Thymus (tissue), 11 donors: ENCODE measurements at regions not wholly inside any gene's neighbourhood (a gene's known extent, or its start where the extent isn't known, plus 50 kb on each side); places are given as distances from the start of the nearest gene placed in this dataset.
"Not testable (repeated sequence)": the region's sequence is repeated elsewhere in the genome, so short reads cannot be mapped to it uniquely, and the experiment has no call there.

Source experiments
- DNase-seq, 9 donors: peaks; one replicate each; pipeline ENCODE4 v3.0.0-alpha.2; 2013; ENCODE audit warnings: low spot score in 9 of 9, low read depth in 6 of 9, missing footprints in 1 of 9
- H3K27ac ChIP-seq, 2 donors: one replicate each; pipeline ENCODE4 v1.5.1; 2013; ENCODE audit warnings: control low read depth in 1 of 2, low read depth in 1 of 2, low read length in 1 of 2, mild to moderate bottlenecking in 1 of 2, moderate library complexity in 1 of 2
- H3K27me3 ChIP-seq, 2 donors: one replicate each; pipeline ENCODE4 v1.5.1; 2013; ENCODE audit warnings: low read length in 1 of 2; ENCODE audit not compliant: control insufficient read depth in 2 of 2, insufficient read depth in 1 of 2
- H3K36me3 ChIP-seq, 2 donors: one replicate each; pipeline ENCODE4 v1.5.1; 2013; ENCODE audit warnings: low read length in 1 of 2, mild to moderate bottlenecking in 1 of 2, moderate library complexity in 1 of 2; ENCODE audit not compliant: control insufficient read depth in 2 of 2, insufficient read depth in 2 of 2
- H3K4me1 ChIP-seq, 2 donors: one replicate each; pipeline ENCODE4 v1.5.1; 2013; ENCODE audit warnings: low read length in 2 of 2; ENCODE audit not compliant: control insufficient read depth in 2 of 2, insufficient read depth in 2 of 2
- H3K4me3 ChIP-seq, 2 donors: one replicate each; pipeline ENCODE4 v1.5.1; 2013; ENCODE audit warnings: low read length in 2 of 2, control low read depth in 1 of 2, mild to moderate bottlenecking in 1 of 2
- H3K9me3 ChIP-seq, 2 donors: one replicate each; pipeline ENCODE4 v1.5.1; 2013; ENCODE audit warnings: low read length in 1 of 2, mild to moderate bottlenecking in 1 of 2; ENCODE audit not compliant: control insufficient read depth in 2 of 2, insufficient read depth in 1 of 2
- WGBS: extraction: QIAGEN DNeasy Blood & Tissue Kit; methylation state at CpG from one replicate; pipeline ENCODE4 v1.1.7; 2013; 5-methylcytosine and 5-hydroxymethylcytosine counted together
- donor health status: healthy.

DNA sequence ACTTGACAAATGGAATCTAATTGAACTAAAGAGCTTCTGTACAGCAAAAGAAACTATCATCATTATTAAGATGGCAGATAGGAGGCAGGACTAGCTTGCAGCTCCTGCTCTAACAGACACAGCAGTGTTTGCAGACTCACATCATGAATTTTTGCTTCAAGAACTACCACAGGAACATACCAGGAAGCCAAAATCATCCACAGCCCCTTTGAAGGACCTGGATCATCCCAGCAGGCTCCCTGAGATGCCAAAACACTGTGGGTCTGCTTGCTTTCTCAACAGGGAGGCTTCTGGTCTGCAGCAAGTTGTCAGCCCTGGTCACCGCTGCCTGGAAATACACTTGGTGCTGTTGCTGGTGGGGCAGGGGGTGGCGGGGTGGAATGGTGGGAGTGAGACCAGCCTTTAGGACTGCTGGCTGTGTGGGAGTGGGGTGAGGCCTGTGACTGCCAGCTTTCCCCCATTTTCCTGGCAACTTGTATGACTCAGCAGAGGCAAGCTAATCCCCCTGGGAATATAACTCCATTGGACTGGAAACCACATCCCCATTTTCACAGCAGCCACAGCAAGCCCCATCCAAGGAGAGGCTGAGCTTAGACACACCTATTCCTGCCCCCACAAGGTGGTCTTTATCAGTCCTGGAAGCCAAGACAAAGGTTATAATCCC, 533.8 kb upstream of the CYLC2 start:
- Histone ChIP-seq H3K27ac (no peak overlapping the region), H3K4me1 (no peaks in the 10 kb centered on the region), H3K9me3 (peaks cover 0 to 4% of the 10 kb centered on the region in 2 donors), H3K4me3 (no peak overlapping the region), H3K36me3 (no peaks in the 10 kb centered on the region), H3K27me3 (no peaks in the 10 kb centered on the region)
- DNase-seq = no peak
- WGBS = 98% methylated on average over 2 of the region's 2 CpGs

DNA sequence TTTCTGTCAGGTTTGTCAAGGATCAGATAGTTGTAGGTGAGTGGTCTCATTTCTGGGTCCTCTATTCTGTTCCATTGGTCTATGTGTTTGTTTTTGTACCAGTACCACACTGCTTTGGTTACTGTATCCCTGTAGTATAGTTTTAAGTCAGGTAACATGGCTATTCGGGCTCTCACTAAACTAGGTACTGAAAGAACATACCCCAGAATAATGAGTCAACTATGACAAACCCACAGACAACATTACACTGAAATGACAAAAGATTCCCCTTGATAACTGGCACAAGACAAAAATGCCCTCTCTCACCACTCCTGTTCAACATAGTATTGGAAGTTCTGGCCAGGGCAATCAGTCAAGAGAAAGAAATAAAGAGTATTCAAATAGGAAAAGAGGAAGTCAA, 535.3 kb upstream of the CYLC2 start:
- H3K27ac ChIP-seq = no peak overlapping the region
- H3K9me3 ChIP-seq = peaks cover 0 to 4% of the 10 kb centered on the region in 2 donors
- no peak overlapping the region for H3K4me3 ChIP-seq
- no peak for DNase-seq
- 79% methylated on average over 1 of the region's 1 CpG for WGBS
- no peaks in the 10 kb centered on the region for H3K4me1 ChIP-seq
- H3K27me3 ChIP-seq = no peaks in the 10 kb centered on the region
- no peaks in the 10 kb centered on the region for H3K36me3 ChIP-seq

DNA sequence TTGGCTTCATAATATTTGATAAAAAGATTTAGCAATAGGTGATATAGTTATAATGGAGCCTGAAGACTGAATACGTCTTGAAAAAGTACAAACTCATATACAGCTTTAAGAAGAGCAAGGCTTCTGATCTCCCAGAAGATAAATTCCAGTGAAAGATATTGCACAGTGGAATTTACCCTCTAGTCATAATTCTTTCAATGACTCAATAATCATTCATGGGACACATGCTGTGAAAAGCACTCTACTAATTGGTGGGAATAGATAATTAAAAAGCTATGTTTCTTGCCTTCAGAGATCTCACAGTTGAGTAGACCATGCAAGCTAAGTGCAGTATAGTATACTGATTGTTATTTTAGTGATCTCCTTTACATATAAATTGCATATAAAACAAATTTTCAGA, 538.6 kb upstream of the CYLC2 start:
- Histone ChIP-seq H3K27ac (no peak overlapping the region), H3K4me1 (no peaks in the 10 kb centered on the region), H3K36me3 (no peaks in the 10 kb centered on the region), H3K9me3 (no peaks in the 10 kb centered on the region), H3K27me3 (no peaks in the 10 kb centered on the region), H3K4me3 (no peak overlapping the region)
- 94% methylated on average over 1 of the region's 1 CpG for WGBS
- no peak for DNase-seq

DNA sequence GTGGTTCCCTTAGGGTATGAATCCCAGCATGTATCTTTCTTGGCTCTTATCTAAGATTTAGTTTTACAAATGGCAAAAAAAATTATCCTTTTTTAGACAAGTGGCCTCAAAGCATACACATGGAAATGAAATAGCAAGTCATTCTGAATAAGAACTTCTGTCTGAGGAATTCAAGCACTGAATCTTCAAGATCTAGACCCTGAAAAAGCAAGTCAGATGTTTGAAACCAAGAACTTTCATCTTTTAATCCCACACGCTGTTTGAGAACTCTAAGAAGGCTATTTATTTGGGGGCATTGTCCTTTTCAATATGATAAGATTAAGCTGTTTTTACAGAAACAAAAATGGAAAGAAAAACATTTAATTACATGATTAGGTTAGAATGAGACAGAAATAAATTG, 549.2 kb upstream of the CYLC2 start:
- Histone ChIP-seq H3K27ac (no peak overlapping the region), H3K9me3 (peaks cover 0 to 4% of the 10 kb centered on the region in 2 donors), H3K4me3 (no peak overlapping the region), H3K4me1 (no peaks in the 10 kb centered on the region), H3K27me3 (no peaks in the 10 kb centered on the region), H3K36me3 (no peaks in the 10 kb centered on the region)
- DNase-seq = no peak
- 98% methylated on average over 1 of the region's 1 CpG for WGBS

DNA sequence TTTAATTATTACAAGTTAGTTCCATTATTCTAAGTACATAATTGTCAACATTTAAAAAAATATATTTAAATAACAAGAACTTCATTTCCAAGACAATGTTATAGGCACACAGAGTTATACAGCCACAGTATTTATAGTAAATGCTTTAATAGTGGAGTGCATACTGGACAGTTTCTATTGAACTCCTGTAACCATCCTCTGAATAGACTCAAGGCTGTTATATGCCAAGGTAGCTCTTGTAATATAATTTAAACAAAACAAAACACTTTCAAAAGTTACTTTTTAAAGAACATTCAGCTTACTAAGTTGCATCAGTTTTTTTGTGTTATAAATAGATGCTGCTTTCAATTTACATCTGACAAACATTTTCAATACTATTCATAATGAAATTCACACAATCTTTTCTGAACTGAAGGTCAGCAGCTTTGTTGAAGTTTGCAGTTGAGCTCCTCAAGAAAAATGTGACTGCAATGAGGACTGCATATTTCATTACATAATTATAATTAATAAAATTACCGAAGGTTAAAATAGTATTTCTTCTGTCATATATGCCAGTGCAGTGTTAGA, 549.9 kb upstream of the CYLC2 start:
- Histone ChIP-seq H3K36me3 (no peaks in the 10 kb centered on the region), H3K27me3 (no peaks in the 10 kb centered on the region), H3K27ac (no peak overlapping the region), H3K4me3 (no peak overlapping the region), H3K9me3 (peaks cover 0 to 4% of the 10 kb centered on the region in 2 donors), H3K4me1 (no peaks in the 10 kb centered on the region)
- 88% methylated on average over 1 of the region's 1 CpG for WGBS
- DNase-seq = no peak

DNA sequence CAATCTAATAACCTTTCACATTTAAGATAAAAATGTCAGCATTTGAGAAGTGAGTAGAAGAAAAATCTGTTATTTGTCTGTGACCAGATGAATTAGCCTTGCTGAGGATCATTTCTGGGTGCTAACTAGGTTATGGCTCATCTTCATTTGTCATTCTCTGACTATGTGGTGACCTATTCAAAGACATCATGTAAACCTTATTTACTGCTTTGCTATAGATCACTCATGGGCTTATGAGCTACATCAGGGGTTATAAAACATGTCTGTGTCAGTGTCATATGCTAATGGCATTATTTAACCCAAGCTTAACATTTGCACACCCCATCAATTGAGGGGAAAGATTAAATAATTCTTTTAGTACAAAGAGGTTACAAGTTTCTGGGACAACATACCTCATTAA, 555.5 kb upstream of the CYLC2 start:
- DNase-seq = no peak
- H3K27ac ChIP-seq = no peak overlapping the region
- no peaks in the 10 kb centered on the region for H3K9me3 ChIP-seq
- no peaks in the 10 kb centered on the region for H3K27me3 ChIP-seq
- no peaks in the 10 kb centered on the region for H3K4me1 ChIP-seq
- H3K36me3 ChIP-seq = no peaks in the 10 kb centered on the region
- H3K4me3 ChIP-seq = no peak overlapping the region

DNA sequence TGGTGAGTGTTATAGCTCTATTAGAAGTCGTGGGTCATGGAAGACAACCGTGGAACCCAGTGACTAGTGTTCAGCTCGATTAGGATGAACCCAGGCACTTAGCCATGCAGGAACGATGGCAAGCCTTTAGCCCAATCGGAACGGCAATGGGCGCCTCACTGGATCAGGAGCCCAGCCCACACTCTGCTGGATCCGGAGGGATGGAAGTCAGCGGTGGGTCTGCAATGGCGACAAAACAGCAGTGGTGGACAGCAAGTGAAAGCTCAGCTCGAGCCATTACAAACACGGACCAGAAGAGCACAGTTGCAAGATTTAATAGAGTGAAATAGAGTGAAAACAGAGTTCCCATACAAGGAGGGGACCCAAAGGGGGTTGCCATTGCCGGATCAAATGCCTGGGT, 558.5 kb upstream of the CYLC2 start:
- H3K27me3 ChIP-seq, H3K9me3 ChIP-seq, H3K27ac ChIP-seq, H3K36me3 ChIP-seq, H3K4me3 ChIP-seq, DNase-seq, H3K4me1 ChIP-seq: not testable (repeated sequence)
- WGBS = 93% methylated on average over 13 of the region's 13 CpGs

DNA sequence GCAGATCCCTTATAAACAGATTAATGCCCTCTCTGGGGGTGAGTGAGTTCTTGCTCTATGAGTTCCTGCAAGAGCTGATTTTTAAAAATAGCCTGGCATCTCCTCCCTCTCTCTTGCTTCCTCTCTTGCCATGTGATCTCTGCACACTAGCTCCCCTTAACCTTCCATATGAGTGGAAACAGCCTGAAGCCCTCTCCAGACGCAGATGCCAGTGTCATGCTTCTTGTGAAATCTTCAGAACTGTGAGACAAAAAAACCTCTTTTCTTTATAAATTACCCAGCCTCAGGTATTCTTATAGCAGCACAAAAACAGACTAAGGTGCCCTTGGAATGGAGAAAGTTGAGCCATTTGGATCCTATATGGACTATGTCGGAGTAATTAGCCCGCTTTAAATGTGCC, 559.7 kb upstream of the CYLC2 start:
- Histone ChIP-seq H3K4me1 (no peaks in the 10 kb centered on the region), H3K27ac (no peak overlapping the region), H3K36me3 (no peaks in the 10 kb centered on the region), H3K9me3 (no peaks in the 10 kb centered on the region), H3K4me3 (no peak overlapping the region), H3K27me3 (no peaks in the 10 kb centered on the region)
- no peak for DNase-seq
- 83% methylated on average over 3 of the region's 3 CpGs for WGBS

DNA sequence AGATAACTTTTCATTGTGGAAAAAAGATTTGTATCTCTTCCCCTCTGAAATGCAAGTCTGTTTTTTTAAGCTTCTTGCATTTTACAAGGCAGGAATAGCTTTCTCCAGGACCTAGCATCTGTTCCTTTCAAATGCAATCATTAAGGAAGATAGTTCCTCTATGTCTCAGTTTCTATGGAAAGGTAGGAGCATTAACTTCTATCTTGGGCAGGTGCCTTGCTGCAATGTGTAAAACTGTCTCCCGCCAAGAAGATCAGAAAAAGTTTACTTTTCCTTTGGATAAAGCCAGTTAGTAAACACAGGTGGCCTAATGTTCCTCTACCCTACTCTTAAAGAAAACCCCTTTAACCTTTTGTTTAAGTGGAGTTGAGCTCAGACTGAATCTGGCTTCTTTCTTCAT, 560.6 kb upstream of the CYLC2 start:
- Histone ChIP-seq H3K27me3 (no peaks in the 10 kb centered on the region), H3K4me1 (no peaks in the 10 kb centered on the region), H3K4me3 (no peak overlapping the region), H3K27ac (no peak overlapping the region), H3K9me3 (no peaks in the 10 kb centered on the region), H3K36me3 (no peaks in the 10 kb centered on the region)
- 71% methylated on average over 1 of the region's 1 CpG for WGBS
- no peak for DNase-seq
